ENCODE measurements at regions not wholly inside any gene's neighbourhood (a gene's known extent, or its start where the extent isn't known, plus 50 kb on each side); places are given as distances from the start of the nearest gene placed in this dataset.

- no peak for DNase-seq (ENCODE audit: low spot score)
These were observed 598.9 kb downstream of the SPOCK3 start for GRCh38 chr4:166635367-166635766.

- DNase-seq (ENCODE audit: low spot score): no peak
These were observed 596.5 kb downstream of the SPOCK3 start for GRCh38 chr4:166637816-166638215.

GRCh38 chr4:166655231-166655630 lies 579.1 kb downstream of the SPOCK3 start:
- no peak for DNase-seq (ENCODE audit: low spot score)

- DNase-seq (ENCODE audit: low spot score): no peak
These were observed 578.6 kb downstream of the SPOCK3 start for GRCh38 chr4:166655705-166656104.

- DNase-seq (ENCODE audit: low spot score): no peak
These were observed 577.0 kb downstream of the SPOCK3 start for GRCh38 chr4:166657261-166657660.

- no peak for DNase-seq (ENCODE audit: low spot score)
These were observed 575.7 kb downstream of the SPOCK3 start for GRCh38 chr4:166658585-166658984.

- no peak for DNase-seq (ENCODE audit: low spot score)
These were observed 571.9 kb downstream of the SPOCK3 start for GRCh38 chr4:166662266-166662843.

- no peak for DNase-seq (ENCODE audit: low spot score)
These were observed 564.0 kb downstream of the SPOCK3 start for GRCh38 chr4:166670341-166670740.

- DNase-seq (ENCODE audit: low spot score): no peak
These were observed 560.4 kb downstream of the SPOCK3 start for GRCh38 chr4:166673911-166674310.

- no peak for DNase-seq (ENCODE audit: low spot score)
These were observed 558.9 kb downstream of the SPOCK3 start for GRCh38 chr4:166675411-166675810.

GRCh38 chr4:166680796-166681195 lies 553.5 kb downstream of the SPOCK3 start:
- DNase-seq (ENCODE audit: low spot score): no peak

- DNase-seq (ENCODE audit: low spot score): no peak
These were observed 552.1 kb downstream of the SPOCK3 start for GRCh38 chr4:166682200-166682599.
